H9 (cell line): ENCODE measurements at regions not wholly inside any gene's neighbourhood (a gene's known extent, or its start where the extent isn't known, plus 50 kb on each side); places are given as distances from the start of the nearest gene placed in this dataset.

Experiments used
- DNase-seq: peaks from one replicate; pipeline ENCODE4 v3.0.0-alpha.2; 2017
- H2AFZ ChIP-seq: one replicate; pipeline ENCODE4 v1.6.1; 2013; ENCODE audit warnings: mild to moderate bottlenecking, low read length, control low read depth, moderate library complexity
- H2AK5ac ChIP-seq: 2 replicates; pipeline ENCODE4 v1.6.1; 2013; ENCODE audit warnings: low read length, control low read depth, mixed read lengths; ENCODE audit not compliant: insufficient read length
- H2BK120ac ChIP-seq: one replicate; pipeline ENCODE4 v1.6.1; 2013; ENCODE audit warnings: low read depth, mild to moderate bottlenecking, low read length, control low read depth, inconsistent platforms; ENCODE audit not compliant: poor library complexity, severe bottlenecking
- H2BK12ac ChIP-seq: 2 replicates; pipeline ENCODE4 v1.6.1; 2013; ENCODE audit warnings: low read length, control low read depth, mixed read lengths, low read depth; ENCODE audit not compliant: insufficient read length
- H2BK15ac ChIP-seq: 2 replicates; pipeline ENCODE4 v1.6.1; 2013; ENCODE audit warnings: low read depth, low read length, control low read depth
- H2BK20ac ChIP-seq: one replicate; pipeline ENCODE4 v1.6.1; 2013; ENCODE audit warnings: low read depth, mild to moderate bottlenecking, low read length, control low read depth, inconsistent platforms; ENCODE audit not compliant: poor library complexity, severe bottlenecking
- H2BK5ac ChIP-seq: 2 replicates; pipeline ENCODE4 v1.6.1; 2013; ENCODE audit warnings: low read length, control low read depth, mixed read lengths; ENCODE audit not compliant: insufficient read length
- H3K14ac ChIP-seq: 2 replicates; pipeline ENCODE4 v1.6.1; 2013; ENCODE audit warnings: low read length, control low read depth; ENCODE audit not compliant: insufficient read depth
- H3K18ac ChIP-seq: 2 replicates; pipeline ENCODE4 v1.6.1; 2013; ENCODE audit warnings: low read depth, mild to moderate bottlenecking, mixed read lengths, low read length, control low read depth; ENCODE audit not compliant: insufficient read length
- H3K23ac ChIP-seq: 2 replicates; pipeline ENCODE4 v1.6.1; 2013; ENCODE audit warnings: low read length, control low read depth, mixed read lengths, low read depth; ENCODE audit not compliant: insufficient read length
- H3K23me2 ChIP-seq: 2 replicates; pipeline ENCODE4 v1.6.1; 2013; ENCODE audit warnings: low read depth, mild to moderate bottlenecking, mixed read lengths, low read length, control low read depth; ENCODE audit not compliant: insufficient read length, poor library complexity, severe bottlenecking
- H3K27ac ChIP-seq: 2 replicates; pipeline ENCODE4 v1.5.1; 2013; ENCODE audit warnings: low read length, control low read depth, mixed read lengths, low read depth; ENCODE audit not compliant: insufficient read length
- H3K27me3 ChIP-seq: 2 replicates; pipeline ENCODE4 v1.6.1; 2013; ENCODE audit warnings: low read length, control low read depth, inconsistent platforms; ENCODE audit not compliant: insufficient read depth
- H3K4ac ChIP-seq: 2 replicates; pipeline ENCODE4 v1.6.1; 2013; ENCODE audit warnings: low read depth, mild to moderate bottlenecking, control low read depth, inconsistent platforms, low read length, moderate library complexity
- H3K4me1 ChIP-seq: 2 replicates; pipeline ENCODE4 v1.6.1; 2013; ENCODE audit warnings: low read length, control low read depth, inconsistent platforms; ENCODE audit not compliant: insufficient read depth
- H3K4me2 ChIP-seq: 2 replicates; pipeline ENCODE4 v1.6.1; 2013; ENCODE audit warnings: low read length, control low read depth, mixed read lengths; ENCODE audit not compliant: insufficient read length, insufficient read depth
- H3K56ac ChIP-seq: 2 replicates; pipeline ENCODE4 v1.6.1; 2013; ENCODE audit warnings: low read depth, mild to moderate bottlenecking, mixed read lengths, low read length, control low read depth; ENCODE audit not compliant: insufficient read length
- H3K79me1 ChIP-seq: 2 replicates; pipeline ENCODE4 v1.6.1; 2013; ENCODE audit warnings: low read depth, mild to moderate bottlenecking, moderate library complexity, low read length, control low read depth, inconsistent platforms; ENCODE audit not compliant: insufficient read depth, poor library complexity, severe bottlenecking
- H3K79me2 ChIP-seq: 2 replicates; pipeline ENCODE4 v1.6.1; 2013; ENCODE audit warnings: low read length, control low read depth, inconsistent platforms; ENCODE audit not compliant: insufficient read depth
- H3K9ac ChIP-seq: 2 replicates; pipeline ENCODE4 v1.6.1; 2013; ENCODE audit warnings: low read length, control low read depth, mixed read lengths; ENCODE audit not compliant: insufficient read length; ENCODE audit errors: extremely low read depth
- H3K9me3 ChIP-seq: one replicate; pipeline ENCODE4 v1.6.1; 2013; ENCODE audit warnings: low read depth, low read length, inconsistent platforms; ENCODE audit not compliant: control insufficient read depth
- H3T11ph ChIP-seq: one replicate; pipeline ENCODE4 v1.6.1; 2013; ENCODE audit warnings: mild to moderate bottlenecking, low read length, control low read depth, inconsistent platforms
- H4K20me1 ChIP-seq: one replicate; pipeline ENCODE4 v1.6.1; 2013; ENCODE audit not compliant: control insufficient read depth, insufficient read length, insufficient read depth
- H4K5ac ChIP-seq: 2 replicates; pipeline ENCODE4 v1.6.1; 2013; ENCODE audit warnings: low read depth, mild to moderate bottlenecking, mixed read lengths, low read length, control low read depth; ENCODE audit not compliant: insufficient read length
- H4K8ac ChIP-seq: replicated peaks from 2 replicates; pipeline ENCODE4 v1.6.1; 2013; ENCODE audit warnings: low read length, control low read depth, mixed read lengths, low read depth; ENCODE audit not compliant: insufficient read length
- H4K91ac ChIP-seq: 2 replicates; pipeline ENCODE4 v1.6.1; 2013; ENCODE audit warnings: low read depth, mild to moderate bottlenecking, moderate library complexity, mixed read lengths, low read length, control low read depth; ENCODE audit not compliant: insufficient read length
- H3K27ac Mint-ChIP-seq, 3 experiments: 2 replicates in 2 of 3; 3 replicates in 1 of 3; pipeline ENCODE4 v1.8.0; 2020 to 2021; ENCODE audit warnings: mixed read lengths in 3 of 3, mild to moderate bottlenecking in 1 of 3, moderate library complexity in 1 of 3
- H3K27me3 Mint-ChIP-seq: 2 replicates; pipeline ENCODE4 v1.8.0; 2021; ENCODE audit warnings: low read depth, mild to moderate bottlenecking, moderate library complexity, mixed read lengths
- H3K36me3 Mint-ChIP-seq, 3 experiments: 2 replicates in 2 of 3; 3 replicates in 1 of 3; pipeline ENCODE4 v1.8.0; 2020 to 2021; ENCODE audit warnings: low read depth in 3 of 3, mixed read lengths in 3 of 3; ENCODE audit not compliant: insufficient read depth in 1 of 3
- H3K4me1 Mint-ChIP-seq, 2 experiments: 2 replicates each; pipeline ENCODE4 v1.8.0; 2020; ENCODE audit warnings: mixed read lengths in 2 of 2
- H3K4me3 Mint-ChIP-seq, 2 experiments: 2 replicates in 1 of 2; 3 replicates in 1 of 2; pipeline ENCODE4 v1.8.0; 2020 to 2021; ENCODE audit warnings: mild to moderate bottlenecking in 2 of 2, mixed read lengths in 2 of 2, moderate library complexity in 1 of 2
- H3K9me3 Mint-ChIP-seq, 2 experiments: 2 replicates in 1 of 2; 3 replicates in 1 of 2; pipeline ENCODE4 v1.8.0; 2020; ENCODE audit warnings: mild to moderate bottlenecking in 2 of 2, mixed read lengths in 2 of 2, moderate library complexity in 1 of 2
- CTCF ChIP-seq: fragments of 200-600 bp; sonication (generic); conservative IDR thresholded peaks from 3 replicates; pipeline ENCODE4 v1.8.0; 2021; ENCODE audit warnings: antibody characterized with exemption, mild to moderate bottlenecking
- WGBS: extraction: QIAGEN DNeasy Blood & Tissue Kit; methylation state at CpG from one replicate; pipeline ENCODE4 v1.1.7; 2013; ENCODE audit warnings: missing lambda C conversion rate, low lambda C conversion rate, mixed read lengths; ENCODE audit not compliant: insufficient read length; ENCODE audit errors: extremely low coverage; 5-methylcytosine and 5-hydroxymethylcytosine counted together

DNA sequence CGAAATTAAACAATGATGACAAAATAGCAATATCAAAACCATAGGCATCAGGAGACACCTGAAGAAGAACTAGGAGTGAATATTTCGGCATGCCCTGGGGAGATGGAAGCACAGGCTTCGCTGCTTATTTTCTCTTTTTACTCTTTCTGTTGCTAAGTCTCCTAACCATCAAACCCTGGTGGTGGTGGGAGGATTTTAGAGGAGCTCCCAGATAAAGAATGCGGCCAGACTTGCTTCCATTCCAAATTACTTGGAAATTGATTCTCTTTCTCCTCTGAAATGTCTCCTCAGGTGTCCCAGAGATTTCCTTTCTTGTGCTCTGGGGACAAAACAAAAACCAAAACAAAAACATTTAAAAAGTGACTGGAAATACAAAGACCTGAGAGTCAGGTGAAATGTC is 243.0 kb downstream of the KBTBD8 start:
- Histone ChIP-seq H2BK12ac (no peak overlapping the region), H2BK5ac (no peak overlapping the region), H3K4me2 (no peak overlapping the region), H3K27ac (no peak overlapping the region), H3K9me3 (no peaks in the 10 kb centered on the region), H3K14ac (no peak overlapping the region), H3K9ac (no peak overlapping the region), H3K27me3 (no peaks in the 10 kb centered on the region), H2BK20ac (no peak overlapping the region), H2BK15ac (no peak overlapping the region), H2BK120ac (no peak overlapping the region), H3K4ac (no peak overlapping the region), H3K79me1 (no peaks in the 10 kb centered on the region), H3K56ac (no peak overlapping the region), H3K4me1 (no peaks in the 10 kb centered on the region), H4K91ac (no peak overlapping the region), H3T11ph (no peak overlapping the region), H3K23ac (no peak overlapping the region), H3K79me2 (no peaks in the 10 kb centered on the region), H3K18ac (no peak overlapping the region), H3K23me2 (no peaks in the 10 kb centered on the region), H4K8ac (no peak overlapping the region), H4K20me1 (no peaks in the 10 kb centered on the region), H2AFZ (no peak overlapping the region), H4K5ac (no peak overlapping the region), H2AK5ac (no peak overlapping the region)
- TF ChIP-seq CTCF, result no peak
- Mint-ChIP-seq H3K27ac (peak overlapping the region in 1 of 3 experiments; percentile 10; a peak in 2 of 7 replicates), H3K4me1 (peaks cover 13 to 18% of the 10 kb centered on the region in 2 experiments), H3K36me3 (no peaks in the 10 kb centered on the region; a peak in 1 of 7 replicates), H3K4me3 (no peak overlapping the region), H3K27me3 (no peaks in the 10 kb centered on the region), H3K9me3 (no peaks in the 10 kb centered on the region)
- DNase-seq, result no peak
- WGBS, result no CpG with 5 or more reads among the region's 4 CpGs
